C4-2B (cell line): ENCODE measurements at regions not wholly inside any gene's neighbourhood (a gene's known extent, or its start where the extent isn't known, plus 50 kb on each side); places are given as distances from the start of the nearest gene placed in this dataset.

Experiments used
- ZFX ChIP-seq: fragments of 450-650 bp; IDR thresholded peaks from 2 replicates; pipeline ENCODE4 v1.6.1; 2017
- TF ChIP-seq, protein P1 (sequence below): fragments of 450-650 bp; conservative IDR thresholded peaks from 2 replicates; pipeline ENCODE4 v1.5.1; 2017; ENCODE audit warnings: mild to moderate bottlenecking

DNA sequence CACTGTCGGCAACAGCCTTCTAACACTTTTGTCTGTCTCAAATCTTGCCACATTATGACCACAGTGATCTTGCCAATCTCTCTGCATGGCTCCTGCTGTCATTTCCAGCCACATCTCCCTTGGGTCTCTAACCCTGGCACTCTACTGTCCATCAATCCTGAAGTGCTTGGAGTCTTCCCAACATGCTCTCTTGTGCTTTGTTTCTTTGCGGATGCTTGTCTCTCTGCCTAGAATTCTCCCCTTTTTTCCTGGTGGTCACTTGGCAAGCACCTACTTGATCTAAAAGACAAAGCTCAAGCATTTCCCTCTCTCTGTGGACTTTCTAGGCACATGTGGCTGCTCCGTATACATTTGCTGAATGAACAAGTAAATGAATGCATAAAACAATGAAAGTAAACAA, 290.7 kb upstream of the MAP3K7 start:
- TF ChIP-seq, protein P1, sequence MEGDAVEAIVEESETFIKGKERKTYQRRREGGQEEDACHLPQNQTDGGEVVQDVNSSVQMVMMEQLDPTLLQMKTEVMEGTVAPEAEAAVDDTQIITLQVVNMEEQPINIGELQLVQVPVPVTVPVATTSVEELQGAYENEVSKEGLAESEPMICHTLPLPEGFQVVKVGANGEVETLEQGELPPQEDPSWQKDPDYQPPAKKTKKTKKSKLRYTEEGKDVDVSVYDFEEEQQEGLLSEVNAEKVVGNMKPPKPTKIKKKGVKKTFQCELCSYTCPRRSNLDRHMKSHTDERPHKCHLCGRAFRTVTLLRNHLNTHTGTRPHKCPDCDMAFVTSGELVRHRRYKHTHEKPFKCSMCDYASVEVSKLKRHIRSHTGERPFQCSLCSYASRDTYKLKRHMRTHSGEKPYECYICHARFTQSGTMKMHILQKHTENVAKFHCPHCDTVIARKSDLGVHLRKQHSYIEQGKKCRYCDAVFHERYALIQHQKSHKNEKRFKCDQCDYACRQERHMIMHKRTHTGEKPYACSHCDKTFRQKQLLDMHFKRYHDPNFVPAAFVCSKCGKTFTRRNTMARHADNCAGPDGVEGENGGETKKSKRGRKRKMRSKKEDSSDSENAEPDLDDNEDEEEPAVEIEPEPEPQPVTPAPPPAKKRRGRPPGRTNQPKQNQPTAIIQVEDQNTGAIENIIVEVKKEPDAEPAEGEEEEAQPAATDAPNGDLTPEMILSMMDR = no peak
- no peak for TF ChIP-seq ZFX
